Gastrocnemius medialis (tissue), 4 donors: ENCODE measurements at regions not wholly inside any gene's neighbourhood (a gene's known extent, or its start where the extent isn't known, plus 50 kb on each side); places are given as distances from the start of the nearest gene placed in this dataset.

ENCODE experiments used
- POLR2A ChIP-seq, 2 donors: fragments of 450-650 bp; IDR thresholded peaks; one replicate each; pipeline ENCODE4 v1.6.1; 2017; ENCODE audit warnings: antibody characterized with exemption in 2 of 2, mild to moderate bottlenecking in 2 of 2, moderate library complexity in 2 of 2
- TF ChIP-seq, protein P1 (sequence below), 5 experiments: fragments of 450-650 bp in 3 of 5; fragments of 200-600 bp in 2 of 5; sonication (generic) in 2 of 5; IDR thresholded peaks in 4 of 5; conservative IDR thresholded peaks in 1 of 5; 1 replicate in 4 of 5; 2 replicates in 1 of 5; pipeline ENCODE4 v1.5.1; 2016 to 2019; ENCODE audit warnings: antibody characterized with exemption in 5 of 5, mild to moderate bottlenecking in 3 of 5, moderate library complexity in 3 of 5

DNA sequence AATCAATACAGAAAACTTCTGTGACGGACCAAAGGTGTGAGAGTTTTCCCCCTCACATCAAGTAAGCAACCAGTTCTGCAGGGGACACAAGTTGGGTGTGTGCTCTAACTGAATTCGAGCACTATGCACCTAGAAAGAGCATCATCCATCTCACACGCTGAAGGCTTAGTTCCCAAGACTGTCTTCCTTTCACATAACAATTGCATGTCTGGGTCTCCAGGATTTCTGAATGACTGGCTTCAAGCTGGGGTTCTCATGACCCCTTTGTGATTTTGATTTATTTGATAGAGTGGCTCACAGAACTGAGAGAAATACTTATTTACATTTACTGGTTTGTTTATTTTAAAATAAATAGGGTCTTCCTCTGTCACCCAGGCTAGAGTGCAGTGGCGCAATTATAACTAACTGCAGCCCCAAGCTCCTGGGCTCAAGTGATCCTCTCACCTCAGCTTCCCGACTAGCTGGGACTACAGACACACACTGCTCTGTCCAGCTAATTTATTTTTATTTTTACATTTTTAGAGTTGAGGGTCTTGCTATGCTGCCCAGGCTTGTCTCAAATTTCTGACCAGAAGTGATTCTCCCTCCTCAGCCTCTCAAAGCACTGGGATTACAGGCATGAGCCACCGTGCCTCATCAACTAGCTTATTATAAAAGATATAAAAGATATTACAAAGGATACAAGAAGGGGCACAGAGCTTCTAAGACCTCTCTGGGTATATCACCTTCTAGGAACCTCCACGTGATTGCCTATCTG lies 316.7 kb upstream of the CDH12 start:
- TF ChIP-seq, protein P1, sequence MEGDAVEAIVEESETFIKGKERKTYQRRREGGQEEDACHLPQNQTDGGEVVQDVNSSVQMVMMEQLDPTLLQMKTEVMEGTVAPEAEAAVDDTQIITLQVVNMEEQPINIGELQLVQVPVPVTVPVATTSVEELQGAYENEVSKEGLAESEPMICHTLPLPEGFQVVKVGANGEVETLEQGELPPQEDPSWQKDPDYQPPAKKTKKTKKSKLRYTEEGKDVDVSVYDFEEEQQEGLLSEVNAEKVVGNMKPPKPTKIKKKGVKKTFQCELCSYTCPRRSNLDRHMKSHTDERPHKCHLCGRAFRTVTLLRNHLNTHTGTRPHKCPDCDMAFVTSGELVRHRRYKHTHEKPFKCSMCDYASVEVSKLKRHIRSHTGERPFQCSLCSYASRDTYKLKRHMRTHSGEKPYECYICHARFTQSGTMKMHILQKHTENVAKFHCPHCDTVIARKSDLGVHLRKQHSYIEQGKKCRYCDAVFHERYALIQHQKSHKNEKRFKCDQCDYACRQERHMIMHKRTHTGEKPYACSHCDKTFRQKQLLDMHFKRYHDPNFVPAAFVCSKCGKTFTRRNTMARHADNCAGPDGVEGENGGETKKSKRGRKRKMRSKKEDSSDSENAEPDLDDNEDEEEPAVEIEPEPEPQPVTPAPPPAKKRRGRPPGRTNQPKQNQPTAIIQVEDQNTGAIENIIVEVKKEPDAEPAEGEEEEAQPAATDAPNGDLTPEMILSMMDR (IDR thresholded peaks at IDR 0.05 in 4 of 5, conservative IDR thresholded peaks at IDR 0.05 in 1 of 5) = no peak
- no peak for TF ChIP-seq POLR2A (IDR thresholded peaks at IDR 0.05)
